GM19328 (cell line): ENCODE measurements at regions not wholly inside any gene's neighbourhood (a gene's known extent, or its start where the extent isn't known, plus 50 kb on each side); places are given as distances from the start of the nearest gene placed in this dataset.

Source experiments
- ATAC-seq: cut with Tn5 transposase; IDR thresholded peaks from one replicate; pipeline ENCODE4 v1.9.1; 2021; ENCODE audit warnings: mild to moderate bottlenecking, moderate library complexity; ENCODE audit not compliant: unreplicated experiment

- ATAC-seq = no peak
These were observed 716.0 kb downstream of the KCTD16 start for GRCh38 chr5:144886668-144887067.

- no peak for ATAC-seq
These were observed 712.1 kb downstream of the KCTD16 start for GRCh38 chr5:144882739-144883283.

DNA sequence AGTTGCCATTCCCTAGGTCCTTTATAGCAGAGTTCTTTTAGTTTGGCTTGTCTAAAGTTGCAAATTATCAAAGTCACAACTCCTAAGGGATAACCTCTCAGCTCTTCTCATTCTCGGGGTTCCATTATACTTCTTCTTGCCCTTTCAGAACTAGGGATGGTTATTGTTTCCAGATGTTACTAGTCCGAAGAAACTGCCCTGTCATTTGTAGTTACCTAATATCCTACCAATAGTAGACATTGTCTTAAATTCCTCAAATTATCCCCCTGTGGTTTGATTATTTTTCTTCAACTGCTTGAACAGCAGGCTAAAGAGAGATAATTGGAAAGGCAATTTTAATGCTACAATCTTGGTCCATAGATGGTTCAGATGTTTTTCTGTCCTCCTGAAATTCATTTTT, 709.8 kb downstream of the KCTD16 start:
- ATAC-seq = no peak

DNA sequence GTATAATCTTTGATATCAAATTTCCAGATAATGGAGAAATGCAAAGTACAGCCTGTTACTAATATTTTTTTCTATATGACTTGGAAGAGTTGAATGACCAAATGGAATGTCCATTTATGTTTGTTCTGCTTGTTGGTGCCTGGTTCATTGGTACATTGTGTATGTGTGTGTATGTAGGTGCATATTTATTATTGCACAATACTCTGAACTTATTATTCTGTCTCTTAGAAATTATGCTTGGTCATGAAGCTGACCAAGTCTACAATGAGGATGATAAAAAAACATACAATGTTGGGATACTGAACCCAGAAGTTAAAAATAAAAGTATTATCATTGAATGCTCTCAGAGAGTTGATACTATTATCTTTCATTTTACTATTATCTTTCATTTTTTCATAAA, 706.3 kb downstream of the KCTD16 start:
- no peak for ATAC-seq

DNA sequence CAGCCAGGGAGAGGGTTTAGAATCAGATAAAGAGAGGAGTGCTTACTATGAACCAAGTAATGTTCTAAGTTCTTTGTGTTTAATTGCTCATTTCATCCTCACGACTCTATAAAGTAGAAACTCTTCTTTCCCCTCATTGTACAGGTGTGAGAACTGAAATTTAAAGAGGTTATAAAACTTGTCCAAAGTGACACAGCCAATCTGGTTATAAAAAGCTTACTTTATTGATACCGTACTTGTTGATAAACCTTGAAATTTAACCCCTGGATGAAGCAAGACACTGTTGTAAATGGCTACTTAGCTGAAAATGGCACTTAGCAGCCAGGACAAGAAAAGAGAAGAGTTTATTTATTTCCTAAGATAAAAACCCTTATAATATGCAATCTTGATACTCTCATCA, 702.4 kb downstream of the KCTD16 start:
- ATAC-seq = no peak

DNA sequence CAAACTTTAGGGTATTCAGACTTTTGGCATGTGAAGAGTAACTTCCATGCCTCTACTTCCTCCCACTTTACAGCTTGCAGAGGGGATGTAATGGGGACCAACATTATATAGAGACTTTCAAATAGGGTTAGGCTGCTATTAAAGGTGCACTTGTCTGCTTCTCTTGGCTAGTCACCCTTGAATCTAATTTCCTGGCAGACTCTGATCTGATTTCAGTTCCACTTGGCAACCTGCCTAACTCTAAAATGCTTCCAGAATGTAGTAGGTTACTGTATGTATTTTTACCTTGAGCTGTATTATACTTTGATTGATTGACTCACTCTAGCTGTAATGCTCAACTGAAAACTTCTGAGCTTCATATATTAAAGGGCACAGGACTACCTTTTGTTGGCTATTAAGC, 693.4 kb downstream of the KCTD16 start:
- no peak for ATAC-seq

GRCh38 chr5:144857454-144857853, 686.8 kb downstream of the KCTD16 start:
- ATAC-seq = no peak

GRCh38 chr5:144844086-144844485, 673.4 kb downstream of the KCTD16 start:
- ATAC-seq = no peak

DNA sequence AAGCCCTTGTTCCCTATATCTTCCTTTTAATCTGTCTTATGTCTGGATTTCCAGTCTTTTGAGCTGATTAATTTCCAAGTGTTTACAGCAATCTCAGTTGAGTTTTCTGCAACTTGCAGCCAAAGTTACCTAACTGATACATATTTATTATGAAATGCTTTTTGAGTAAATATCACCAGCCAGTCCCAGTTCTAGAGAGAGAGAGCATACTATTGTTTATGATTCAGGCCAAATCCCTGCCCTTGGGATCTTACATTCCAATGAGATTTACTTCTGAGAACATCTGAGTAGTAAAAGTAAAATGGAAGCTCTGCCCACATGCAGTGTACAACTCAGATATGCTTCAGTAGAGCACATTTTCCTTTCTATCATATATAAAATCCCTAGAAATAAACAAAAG, 661.7 kb downstream of the KCTD16 start:
- no peak for ATAC-seq

- no peak for ATAC-seq
These were observed 661.0 kb downstream of the KCTD16 start for GRCh38 chr5:144831650-144832049.

DNA sequence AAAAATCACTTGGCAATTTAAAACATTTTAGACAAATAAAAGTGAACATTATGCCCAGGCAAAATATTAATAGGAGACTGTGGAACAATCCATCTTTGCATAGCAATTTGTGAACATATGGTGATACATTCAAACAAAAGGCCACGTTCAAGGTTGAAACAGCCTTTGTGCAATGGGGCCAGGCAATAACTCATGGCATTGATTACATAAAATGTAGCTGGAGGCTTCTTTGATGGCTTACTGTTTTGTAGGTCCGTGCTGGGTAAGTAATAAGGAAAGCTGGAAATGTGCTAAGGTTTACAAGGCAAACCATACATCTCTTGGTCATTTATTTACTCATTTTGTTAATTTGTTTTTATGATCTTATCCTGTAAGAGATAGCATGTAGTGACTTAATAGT, 651.8 kb downstream of the KCTD16 start:
- ATAC-seq = no peak

DNA sequence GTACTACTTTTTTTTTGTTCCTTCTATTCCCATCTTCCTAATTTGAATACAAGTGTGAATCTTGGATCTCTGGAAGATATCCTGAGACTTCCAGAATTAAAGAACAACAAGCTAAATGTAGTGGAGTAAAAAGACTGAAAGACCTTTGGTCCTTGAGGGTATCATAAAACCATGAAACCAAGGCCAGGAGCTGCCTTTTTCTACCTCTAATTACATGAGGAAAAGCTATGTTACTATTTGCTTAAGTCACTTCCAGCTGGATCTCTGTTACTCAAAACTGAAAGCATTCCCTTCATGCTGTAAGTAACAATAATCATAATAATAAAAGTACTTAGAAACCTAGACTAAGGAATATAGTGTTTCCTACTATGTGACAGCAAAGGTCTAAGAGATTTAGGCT, 649.6 kb downstream of the KCTD16 start:
- no peak for ATAC-seq

GRCh38 chr5:144815131-144815530, 644.5 kb downstream of the KCTD16 start:
- no peak for ATAC-seq

- no peak for ATAC-seq
These were observed 642.1 kb downstream of the KCTD16 start for GRCh38 chr5:144812763-144813162.

GRCh38 chr5:144800169-144800568, 629.5 kb downstream of the KCTD16 start:
- no peak for ATAC-seq

DNA sequence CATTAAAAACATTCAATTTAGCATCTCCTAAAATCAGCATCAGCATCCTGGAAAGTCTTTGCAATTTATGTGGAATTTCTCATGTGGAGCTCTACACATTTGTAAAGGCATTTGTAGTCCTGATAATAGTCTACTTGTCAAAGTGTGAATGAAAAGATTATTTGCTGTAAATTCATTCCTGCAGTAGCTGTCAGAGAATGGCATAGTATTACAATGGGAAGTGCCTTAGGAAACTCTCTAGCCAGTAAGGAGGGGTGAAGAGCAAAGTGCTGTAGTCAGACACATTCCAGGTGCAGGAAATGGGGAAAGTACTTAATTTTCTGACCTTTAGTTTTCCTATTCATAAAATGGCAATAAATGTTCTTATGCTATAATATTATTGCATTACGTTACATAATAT, 627.9 kb downstream of the KCTD16 start:
- ATAC-seq = no peak

DNA sequence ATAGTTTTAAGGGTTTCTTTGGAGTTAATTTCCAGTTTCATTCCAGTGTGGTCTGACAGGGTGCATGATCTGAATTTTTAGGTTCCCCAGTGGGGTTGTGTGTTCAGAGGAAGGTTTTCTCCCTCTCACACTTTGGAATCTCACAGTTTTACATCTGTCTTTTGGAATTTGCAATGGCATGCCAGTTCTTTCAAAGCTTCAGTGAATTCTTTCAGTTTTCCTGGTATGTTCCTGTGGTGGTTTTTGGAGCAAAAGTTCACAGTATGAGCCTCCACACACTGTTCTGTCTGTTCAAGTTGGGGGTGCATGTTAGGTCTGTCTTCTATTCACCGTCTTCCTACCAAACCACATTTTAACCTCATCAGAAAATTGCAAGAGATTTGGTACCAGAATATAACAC, 624.2 kb downstream of the KCTD16 start:
- ATAC-seq = no peak

GRCh38 chr5:144788556-144788955, 617.9 kb downstream of the KCTD16 start:
- no peak for ATAC-seq

- no peak for ATAC-seq
These were observed 617.4 kb downstream of the KCTD16 start for GRCh38 chr5:144788046-144788445.

DNA sequence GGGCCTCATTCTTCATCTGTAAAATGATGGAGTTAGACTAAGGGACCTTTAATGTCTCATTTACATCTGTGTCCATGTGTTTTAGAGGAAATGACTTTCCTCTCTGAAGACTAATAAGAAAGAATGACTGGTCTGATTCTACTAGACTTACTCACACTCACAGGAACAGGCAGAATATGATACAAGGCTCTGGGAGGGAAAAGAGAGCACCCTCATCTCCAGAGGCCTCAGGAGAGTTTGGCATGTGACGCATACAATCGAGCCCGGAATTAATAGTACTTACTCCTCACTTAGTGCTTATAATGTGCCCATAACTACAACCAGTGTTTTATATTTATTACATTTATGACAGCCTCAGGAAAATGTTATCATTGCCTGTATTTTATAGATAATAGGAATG, 608.7 kb downstream of the KCTD16 start:
- no peak for ATAC-seq

DNA sequence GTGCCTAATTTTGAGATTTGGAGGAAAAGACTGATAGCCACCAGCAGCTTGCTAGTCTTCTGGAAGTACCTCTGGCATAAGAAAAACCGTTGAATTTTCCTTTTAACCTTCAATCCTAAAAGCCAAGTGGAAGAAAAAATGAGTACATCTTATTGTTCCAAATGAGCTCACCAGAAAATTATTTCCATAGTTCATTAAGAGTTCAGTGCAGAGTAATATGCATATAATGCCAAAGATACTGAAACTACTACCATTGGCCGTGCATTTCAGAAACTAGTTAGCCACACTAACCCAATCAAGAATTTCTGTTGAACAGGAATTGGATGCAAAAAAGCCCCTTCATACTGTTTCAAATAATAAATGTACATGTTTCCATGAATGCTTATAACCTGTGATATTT, 607.9 kb downstream of the KCTD16 start:
- no peak for ATAC-seq

DNA sequence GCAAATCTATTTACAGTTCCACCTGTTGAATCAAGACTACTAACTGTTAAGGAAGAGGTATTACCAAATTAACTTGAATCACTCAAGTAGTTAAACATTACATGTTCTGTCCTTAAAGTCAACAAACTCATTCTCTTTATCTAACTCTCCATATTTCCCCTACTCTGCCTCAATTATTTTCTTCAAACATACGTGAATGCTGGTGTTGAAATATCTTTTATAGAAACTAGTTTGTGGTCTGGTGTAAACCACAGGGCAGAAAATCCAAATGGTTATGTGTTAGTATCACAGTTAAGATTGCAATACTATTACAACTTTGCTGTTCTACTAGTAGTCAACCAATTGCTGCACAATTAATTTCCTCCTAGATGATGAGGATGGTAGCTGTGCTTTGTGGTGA, 603.5 kb downstream of the KCTD16 start:
- no peak for ATAC-seq

- ATAC-seq = no peak
These were observed 603.0 kb downstream of the KCTD16 start for GRCh38 chr5:144773628-144774027.

- no peak for ATAC-seq
These were observed 601.1 kb downstream of the KCTD16 start for GRCh38 chr5:144771802-144772201.
